K562 (cell line): ENCODE measurements at regions not wholly inside any gene's neighbourhood (a gene's known extent, or its start where the extent isn't known, plus 50 kb on each side); places are given as distances from the start of the nearest gene placed in this dataset.

Source experiments
- CHAMP1 ChIP-seq: fragments of 450-650 bp; IDR thresholded peaks from 2 replicates; pipeline ENCODE4 v1.6.1; 2016; ENCODE audit warnings: mild to moderate bottlenecking
- FUS ChIP-seq: fragments of 200-400 bp; formaldehyde crosslinking; optimal IDR thresholded peaks from 2 replicates; pipeline ENCODE3; 2017; ENCODE audit warnings: low read depth, low read length
- LEF1 ChIP-seq: fragments of 450-650 bp; IDR thresholded peaks from 2 replicates; pipeline ENCODE4 v1.6.1; 2016; ENCODE audit warnings: mild to moderate bottlenecking
- MED1 ChIP-seq: sonication (generic); formaldehyde crosslinking; IDR thresholded peaks from 2 replicates; pipeline ENCODE4 v1.8.1; 2023; ENCODE audit warnings: missing genetic modification reagents, borderline replicate concordance
- PHTF2 ChIP-seq: fragments of 250-450 bp; sonication (Bioruptor Pico); IDR thresholded peaks from 2 replicates; pipeline ENCODE4 v1.5.0; 2021; ENCODE audit warnings: mild to moderate bottlenecking
- SETDB1 ChIP-seq: IDR thresholded peaks from one replicate; pipeline ENCODE4 v1.6.1; 2012; ENCODE audit warnings: low read length, control low read depth, inconsistent platforms
- SPI1 ChIP-seq: IDR thresholded peaks from 2 replicates; pipeline ENCODE4 v1.6.1; 2011; ENCODE audit warnings: low read depth, low read length, control low read depth, borderline replicate concordance
- TAF15 ChIP-seq: fragments of 200-400 bp; formaldehyde crosslinking; IDR thresholded peaks from 2 replicates; pipeline ENCODE4 v1.6.1; 2017; ENCODE audit warnings: mild to moderate bottlenecking, low read depth, low read length, moderate library complexity
- TAL1 ChIP-seq: fragments of 450-650 bp; IDR thresholded peaks from 2 replicates; pipeline ENCODE4 v1.6.1; 2016; ENCODE audit warnings: mild to moderate bottlenecking
- TCF3 ChIP-seq: sonication (generic); formaldehyde crosslinking; IDR thresholded peaks from 2 replicates; pipeline ENCODE4 v1.4.0; 2020; ENCODE audit warnings: mild to moderate bottlenecking, missing genetic modification reagents
- TFAP4 ChIP-seq: sonication (generic); formaldehyde crosslinking; IDR thresholded peaks from 2 replicates; pipeline ENCODE4 v1.8.0; 2022; ENCODE audit warnings: missing genetic modification reagents, mild to moderate bottlenecking, moderate library complexity, borderline replicate concordance
- ZNF12 ChIP-seq: sonication (generic); formaldehyde crosslinking; IDR thresholded peaks from 2 replicates; pipeline ENCODE4 v1.4.0; 2020; ENCODE audit warnings: mild to moderate bottlenecking, missing genetic modification reagents
- ZNF407 ChIP-seq: fragments of 450-650 bp; IDR thresholded peaks from 2 replicates; pipeline ENCODE4 v1.6.1; 2016; ENCODE audit warnings: low read depth

- TF ChIP-seq TFAP4, result no peak
- no peak for TF ChIP-seq ZNF407
- TF ChIP-seq TAF15, result no peak
- TF ChIP-seq SPI1, result peak; percentile 59; the same call in 1 of the 2 replicates
- TF ChIP-seq CHAMP1, result no peak
- peak; percentile 56; the same call in 1 of the 2 replicates for TF ChIP-seq TAL1
- TF ChIP-seq SETDB1, result no peak
- no peak for TF ChIP-seq MED1 (CRISPR knock-in tag)
- TF ChIP-seq FUS, result no peak
- no peak for TF ChIP-seq ZNF12 (CRISPR knock-in tag)
- peak; percentile 49; the same call in 1 of the 2 replicates for TF ChIP-seq TCF3 (CRISPR knock-in tag)
- no peak for TF ChIP-seq LEF1
- no peak for TF ChIP-seq PHTF2 (CRISPR knock-in tag)
These were observed 361.3 kb downstream of the FOXL1 start (continued) for GRCh38 chr16:86939609-86940008.
